Right lobe of liver (tissue), 4 donors: ENCODE measurements at regions not wholly inside any gene's neighbourhood (a gene's known extent, or its start where the extent isn't known, plus 50 kb on each side); places are given as distances from the start of the nearest gene placed in this dataset.

ENCODE experiments used
- CTCF ChIP-seq, 4 donors: fragments of 200-600 bp in 3 of 4; fragments of 450-650 bp in 1 of 4; IDR thresholded peaks; one replicate each; pipeline versions ENCODE4 v1.5.1 to v1.8.0; 2016 to 2022; ENCODE audit warnings: antibody characterized with exemption in 4 of 4, mild to moderate bottlenecking in 2 of 4
- POLR2A ChIP-seq: fragments of 450-650 bp; IDR thresholded peaks from one replicate; pipeline ENCODE4 v1.6.1; 2017; ENCODE audit warnings: antibody characterized with exemption, mild to moderate bottlenecking
- donor health status: DM: no; HTN: no; CAD: no.
- donor health status: DM: no; HTN: no; CAD: no.
- donor health status: DM: no; HTN: yes; CAD: no.

GRCh38 chr9:116020146-116020545 lies 133.4 kb upstream of the PAPPA start:
- TF ChIP-seq CTCF (IDR thresholded peaks at IDR 0.05) (no peak), POLR2A (no peak)
